H9 (cell line): ENCODE measurements at regions not wholly inside any gene's neighbourhood (a gene's known extent, or its start where the extent isn't known, plus 50 kb on each side); places are given as distances from the start of the nearest gene placed in this dataset.

ENCODE experiments used
- DNase-seq: peaks from one replicate; pipeline ENCODE4 v3.0.0-alpha.2; 2017
- H2AFZ ChIP-seq: one replicate; pipeline ENCODE4 v1.6.1; 2013; ENCODE audit warnings: mild to moderate bottlenecking, low read length, control low read depth, moderate library complexity
- H2AK5ac ChIP-seq: 2 replicates; pipeline ENCODE4 v1.6.1; 2013; ENCODE audit warnings: low read length, control low read depth, mixed read lengths; ENCODE audit not compliant: insufficient read length
- H2BK120ac ChIP-seq: one replicate; pipeline ENCODE4 v1.6.1; 2013; ENCODE audit warnings: low read depth, mild to moderate bottlenecking, low read length, control low read depth, inconsistent platforms; ENCODE audit not compliant: poor library complexity, severe bottlenecking
- H2BK12ac ChIP-seq: 2 replicates; pipeline ENCODE4 v1.6.1; 2013; ENCODE audit warnings: low read length, control low read depth, mixed read lengths, low read depth; ENCODE audit not compliant: insufficient read length
- H2BK15ac ChIP-seq: 2 replicates; pipeline ENCODE4 v1.6.1; 2013; ENCODE audit warnings: low read depth, low read length, control low read depth
- H2BK20ac ChIP-seq: one replicate; pipeline ENCODE4 v1.6.1; 2013; ENCODE audit warnings: low read depth, mild to moderate bottlenecking, low read length, control low read depth, inconsistent platforms; ENCODE audit not compliant: poor library complexity, severe bottlenecking
- H2BK5ac ChIP-seq: 2 replicates; pipeline ENCODE4 v1.6.1; 2013; ENCODE audit warnings: low read length, control low read depth, mixed read lengths; ENCODE audit not compliant: insufficient read length
- H3K14ac ChIP-seq: 2 replicates; pipeline ENCODE4 v1.6.1; 2013; ENCODE audit warnings: low read length, control low read depth; ENCODE audit not compliant: insufficient read depth
- H3K18ac ChIP-seq: 2 replicates; pipeline ENCODE4 v1.6.1; 2013; ENCODE audit warnings: low read depth, mild to moderate bottlenecking, mixed read lengths, low read length, control low read depth; ENCODE audit not compliant: insufficient read length
- H3K23ac ChIP-seq: 2 replicates; pipeline ENCODE4 v1.6.1; 2013; ENCODE audit warnings: low read length, control low read depth, mixed read lengths, low read depth; ENCODE audit not compliant: insufficient read length
- H3K23me2 ChIP-seq: 2 replicates; pipeline ENCODE4 v1.6.1; 2013; ENCODE audit warnings: low read depth, mild to moderate bottlenecking, mixed read lengths, low read length, control low read depth; ENCODE audit not compliant: insufficient read length, poor library complexity, severe bottlenecking
- H3K27ac ChIP-seq: 2 replicates; pipeline ENCODE4 v1.5.1; 2013; ENCODE audit warnings: low read length, control low read depth, mixed read lengths, low read depth; ENCODE audit not compliant: insufficient read length
- H3K27me3 ChIP-seq: 2 replicates; pipeline ENCODE4 v1.6.1; 2013; ENCODE audit warnings: low read length, control low read depth, inconsistent platforms; ENCODE audit not compliant: insufficient read depth
- H3K4ac ChIP-seq: 2 replicates; pipeline ENCODE4 v1.6.1; 2013; ENCODE audit warnings: low read depth, mild to moderate bottlenecking, control low read depth, inconsistent platforms, low read length, moderate library complexity
- H3K4me1 ChIP-seq: 2 replicates; pipeline ENCODE4 v1.6.1; 2013; ENCODE audit warnings: low read length, control low read depth, inconsistent platforms; ENCODE audit not compliant: insufficient read depth
- H3K4me2 ChIP-seq: 2 replicates; pipeline ENCODE4 v1.6.1; 2013; ENCODE audit warnings: low read length, control low read depth, mixed read lengths; ENCODE audit not compliant: insufficient read length, insufficient read depth
- H3K56ac ChIP-seq: 2 replicates; pipeline ENCODE4 v1.6.1; 2013; ENCODE audit warnings: low read depth, mild to moderate bottlenecking, mixed read lengths, low read length, control low read depth; ENCODE audit not compliant: insufficient read length
- H3K79me1 ChIP-seq: 2 replicates; pipeline ENCODE4 v1.6.1; 2013; ENCODE audit warnings: low read depth, mild to moderate bottlenecking, moderate library complexity, low read length, control low read depth, inconsistent platforms; ENCODE audit not compliant: insufficient read depth, poor library complexity, severe bottlenecking
- H3K79me2 ChIP-seq: 2 replicates; pipeline ENCODE4 v1.6.1; 2013; ENCODE audit warnings: low read length, control low read depth, inconsistent platforms; ENCODE audit not compliant: insufficient read depth
- H3K9ac ChIP-seq: 2 replicates; pipeline ENCODE4 v1.6.1; 2013; ENCODE audit warnings: low read length, control low read depth, mixed read lengths; ENCODE audit not compliant: insufficient read length; ENCODE audit errors: extremely low read depth
- H3K9me3 ChIP-seq: one replicate; pipeline ENCODE4 v1.6.1; 2013; ENCODE audit warnings: low read depth, low read length, inconsistent platforms; ENCODE audit not compliant: control insufficient read depth
- H3T11ph ChIP-seq: one replicate; pipeline ENCODE4 v1.6.1; 2013; ENCODE audit warnings: mild to moderate bottlenecking, low read length, control low read depth, inconsistent platforms
- H4K20me1 ChIP-seq: one replicate; pipeline ENCODE4 v1.6.1; 2013; ENCODE audit not compliant: control insufficient read depth, insufficient read length, insufficient read depth
- H4K5ac ChIP-seq: 2 replicates; pipeline ENCODE4 v1.6.1; 2013; ENCODE audit warnings: low read depth, mild to moderate bottlenecking, mixed read lengths, low read length, control low read depth; ENCODE audit not compliant: insufficient read length
- H4K8ac ChIP-seq: replicated peaks from 2 replicates; pipeline ENCODE4 v1.6.1; 2013; ENCODE audit warnings: low read length, control low read depth, mixed read lengths, low read depth; ENCODE audit not compliant: insufficient read length
- H4K91ac ChIP-seq: 2 replicates; pipeline ENCODE4 v1.6.1; 2013; ENCODE audit warnings: low read depth, mild to moderate bottlenecking, moderate library complexity, mixed read lengths, low read length, control low read depth; ENCODE audit not compliant: insufficient read length
- H3K27ac Mint-ChIP-seq, 3 experiments: 2 replicates in 2 of 3; 3 replicates in 1 of 3; pipeline ENCODE4 v1.8.0; 2020 to 2021; ENCODE audit warnings: mixed read lengths in 3 of 3, mild to moderate bottlenecking in 1 of 3, moderate library complexity in 1 of 3
- H3K27me3 Mint-ChIP-seq: 2 replicates; pipeline ENCODE4 v1.8.0; 2021; ENCODE audit warnings: low read depth, mild to moderate bottlenecking, moderate library complexity, mixed read lengths
- H3K36me3 Mint-ChIP-seq, 3 experiments: 2 replicates in 2 of 3; 3 replicates in 1 of 3; pipeline ENCODE4 v1.8.0; 2020 to 2021; ENCODE audit warnings: low read depth in 3 of 3, mixed read lengths in 3 of 3; ENCODE audit not compliant: insufficient read depth in 1 of 3
- H3K4me1 Mint-ChIP-seq, 2 experiments: 2 replicates each; pipeline ENCODE4 v1.8.0; 2020; ENCODE audit warnings: mixed read lengths in 2 of 2
- H3K4me3 Mint-ChIP-seq, 2 experiments: 2 replicates in 1 of 2; 3 replicates in 1 of 2; pipeline ENCODE4 v1.8.0; 2020 to 2021; ENCODE audit warnings: mild to moderate bottlenecking in 2 of 2, mixed read lengths in 2 of 2, moderate library complexity in 1 of 2
- H3K9me3 Mint-ChIP-seq, 2 experiments: 2 replicates in 1 of 2; 3 replicates in 1 of 2; pipeline ENCODE4 v1.8.0; 2020; ENCODE audit warnings: mild to moderate bottlenecking in 2 of 2, mixed read lengths in 2 of 2, moderate library complexity in 1 of 2
- CTCF ChIP-seq: fragments of 200-600 bp; sonication (generic); conservative IDR thresholded peaks from 3 replicates; pipeline ENCODE4 v1.8.0; 2021; ENCODE audit warnings: antibody characterized with exemption, mild to moderate bottlenecking
- WGBS: extraction: QIAGEN DNeasy Blood & Tissue Kit; methylation state at CpG from one replicate; pipeline ENCODE4 v1.1.7; 2013; ENCODE audit warnings: missing lambda C conversion rate, low lambda C conversion rate, mixed read lengths; ENCODE audit not compliant: insufficient read length; ENCODE audit errors: extremely low coverage; 5-methylcytosine and 5-hydroxymethylcytosine counted together

- Histone ChIP-seq H3K18ac (no peak overlapping the region), H2BK20ac (no peak overlapping the region), H3K27ac (no peak overlapping the region), H2BK120ac (no peak overlapping the region), H4K8ac (no peak overlapping the region), H3K4me1 (no peaks in the 10 kb centered on the region), H3T11ph (no peak overlapping the region), H4K91ac (no peak overlapping the region), H4K5ac (no peak overlapping the region), H2BK5ac (peak overlapping the region; percentile 79), H3K79me2 (no peaks in the 10 kb centered on the region), H3K9ac (no peak overlapping the region), H3K4me2 (no peak overlapping the region), H3K9me3 (no peaks in the 10 kb centered on the region), H3K27me3 (no peaks in the 10 kb centered on the region), H4K20me1 (no peaks in the 10 kb centered on the region), H3K23me2 (no peaks in the 10 kb centered on the region), H3K4ac (no peak overlapping the region), H3K79me1 (no peaks in the 10 kb centered on the region), H3K14ac (no peak overlapping the region), H3K23ac (peak overlapping the region; percentile 97), H2BK15ac (no peak overlapping the region), H2BK12ac (no peak overlapping the region), H2AFZ (no peak overlapping the region), H2AK5ac (no peak overlapping the region), H3K56ac (no peak overlapping the region)
- Mint-ChIP-seq H3K4me3 (no peak overlapping the region), H3K36me3 (no peaks in the 10 kb centered on the region; a peak in 1 of 7 replicates), H3K27ac (no peak overlapping the region), H3K4me1 (peaks cover 6 to 8% of the 10 kb centered on the region in 2 experiments), H3K9me3 (no peaks in the 10 kb centered on the region), H3K27me3 (no peaks in the 10 kb centered on the region)
- no peak for TF ChIP-seq CTCF
- DNase-seq = no peak
- WGBS = 100% methylated on average over 1 of the region's 1 CpG
These were observed 139.7 kb upstream of the PTER start for GRCh38 chr10:16297069-16297468.
